Dedifferentiated amniotic fluid mesenchymal stem cell (primary cell): ENCODE measurements at regions not wholly inside any gene's neighbourhood (a gene's known extent, or its start where the extent isn't known, plus 50 kb on each side); places are given as distances from the start of the nearest gene placed in this dataset.
"Not testable (repeated sequence)": the region's sequence is repeated elsewhere in the genome, so short reads cannot be mapped to it uniquely, and the experiment has no call there.

Experiments used
- DNase-seq: peaks from one replicate; pipeline ENCODE4 v3.0.0-alpha.2; 2016; ENCODE audit errors: extremely low spot score

DNA sequence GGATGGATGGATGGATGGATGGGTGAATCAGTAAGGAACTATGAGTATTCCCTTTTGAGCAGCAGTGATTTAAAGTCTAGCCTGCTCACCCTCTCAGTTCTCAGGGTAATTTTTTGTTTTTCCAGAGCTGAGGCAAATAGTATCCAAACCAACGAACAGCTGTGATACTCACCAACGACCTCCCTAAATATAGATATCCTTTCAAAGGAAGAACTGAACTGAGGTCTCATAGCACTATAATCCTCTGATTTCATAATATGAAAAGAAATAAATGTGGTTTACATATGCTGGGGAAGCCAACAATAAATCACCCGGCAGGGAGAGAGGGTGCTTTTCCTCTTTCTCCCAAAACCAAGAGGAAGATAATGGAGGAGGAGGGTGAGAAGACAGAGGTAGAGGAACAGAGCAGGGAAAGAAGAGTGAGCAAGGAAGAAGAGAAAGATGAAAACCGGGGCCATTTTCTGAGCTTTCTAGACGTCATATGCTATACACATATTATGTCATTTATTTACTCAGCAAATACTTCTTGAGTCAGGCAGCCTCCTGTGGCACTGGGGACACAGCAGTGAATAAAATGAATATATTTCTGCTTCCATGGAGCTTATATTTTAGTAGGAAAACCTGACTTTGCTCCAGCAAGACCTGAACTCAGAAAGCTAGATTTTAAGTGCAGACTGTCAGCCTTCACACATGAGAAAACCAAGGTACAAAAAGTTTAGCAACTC, 710.7 kb upstream of the TBX3 start:
- DNase-seq, result no peak

DNA sequence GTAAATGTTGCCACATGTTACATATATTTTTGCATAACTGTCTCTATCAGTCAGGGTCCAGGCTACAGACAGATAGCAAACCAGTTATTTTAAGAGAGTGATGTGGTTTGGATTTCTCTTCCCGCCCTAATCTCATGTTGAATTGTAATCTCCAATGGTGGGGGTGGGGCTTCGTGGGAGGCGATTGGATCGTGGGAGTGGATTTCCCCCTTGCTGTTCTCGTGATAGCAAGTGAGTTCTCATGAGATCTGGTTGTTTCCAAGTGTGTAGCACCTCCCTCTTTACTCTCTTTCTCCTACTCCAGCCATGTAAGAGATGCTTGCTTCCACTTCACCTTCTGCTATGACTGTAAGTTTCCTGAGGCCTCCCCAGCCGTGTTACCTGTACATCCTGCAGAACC, 704.2 kb upstream of the TBX3 start:
- no peak for DNase-seq

DNA sequence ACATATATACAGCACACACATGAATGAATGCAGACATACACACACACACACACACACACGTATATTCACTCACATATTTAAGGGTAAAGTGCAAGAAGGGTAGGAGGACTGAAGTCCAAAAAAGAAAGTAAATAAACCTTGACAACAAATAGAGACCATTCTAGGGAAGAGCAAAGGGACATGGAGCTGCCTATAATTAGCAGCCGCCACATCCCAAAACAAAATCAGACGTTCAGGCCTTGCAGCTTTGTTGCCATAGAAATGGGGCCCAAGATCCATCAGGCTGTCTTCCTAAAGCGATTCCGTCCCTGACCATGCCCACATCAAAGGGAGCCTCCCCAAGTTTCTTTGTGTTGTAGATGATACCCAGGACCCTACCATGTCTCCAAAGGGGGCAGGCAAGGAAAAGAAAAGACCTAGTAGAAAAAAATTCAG, 703.5 kb upstream of the TBX3 start:
- no peak for DNase-seq

DNA sequence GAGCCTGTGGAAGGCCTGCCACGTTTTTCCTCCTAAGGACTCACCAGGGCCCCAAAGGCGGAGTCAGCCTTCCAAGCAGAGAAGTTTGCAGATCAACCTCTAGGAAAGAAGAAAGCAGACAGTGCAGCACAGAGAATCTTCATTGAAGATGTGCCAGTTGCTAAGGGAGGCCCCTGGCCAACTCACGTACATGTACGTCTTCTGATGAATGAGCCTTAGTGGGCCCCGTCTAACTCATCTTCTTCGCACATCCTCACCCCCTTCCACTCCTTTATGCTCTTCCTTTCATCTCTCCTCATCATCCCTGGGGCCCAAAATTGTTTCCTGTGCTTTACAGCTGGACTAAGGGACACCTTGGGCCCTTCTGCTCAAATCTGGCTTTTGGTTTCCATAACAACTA, 703.0 kb upstream of the TBX3 start:
- no peak for DNase-seq

DNA sequence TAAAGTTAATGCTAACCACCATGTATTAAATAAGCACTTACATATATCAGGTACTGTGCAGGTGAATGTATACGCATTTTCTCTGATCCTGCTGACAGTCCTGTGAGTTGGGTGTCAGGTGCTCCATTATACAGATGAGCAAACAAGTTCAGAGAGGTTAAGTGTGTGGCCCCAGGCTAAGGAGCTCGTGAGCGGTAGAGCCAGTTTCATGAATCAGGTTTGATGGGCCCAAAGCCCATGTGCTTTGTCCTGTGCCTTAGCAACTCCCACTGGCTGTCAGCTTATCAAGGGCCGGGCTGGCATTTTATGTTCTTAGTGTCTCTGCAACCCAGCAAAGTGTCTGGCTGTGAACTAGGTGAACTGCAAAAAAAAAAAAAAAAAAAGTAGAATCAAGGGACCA, 701.2 kb upstream of the TBX3 start:
- no peak for DNase-seq

DNA sequence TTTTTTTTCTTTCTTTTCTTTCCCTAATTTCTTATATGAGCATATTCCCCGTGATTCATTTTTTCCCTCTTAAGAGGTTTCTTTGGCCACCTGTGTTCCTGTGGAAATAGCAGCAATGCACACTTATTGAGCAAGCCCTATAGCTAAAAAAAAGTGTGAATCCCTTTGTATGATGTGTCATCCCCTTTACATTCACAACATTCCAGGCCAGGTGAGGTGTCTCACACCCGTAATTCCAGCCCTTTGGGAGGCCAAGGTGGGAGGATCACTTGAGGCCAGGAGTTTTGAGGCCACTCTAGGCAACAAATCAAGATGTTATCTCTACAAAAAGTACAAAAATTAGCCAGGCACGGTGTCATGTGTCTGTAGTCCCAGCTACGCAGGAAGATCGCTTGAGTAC, 700.4 kb upstream of the TBX3 start:
- DNase-seq, result no peak

DNA sequence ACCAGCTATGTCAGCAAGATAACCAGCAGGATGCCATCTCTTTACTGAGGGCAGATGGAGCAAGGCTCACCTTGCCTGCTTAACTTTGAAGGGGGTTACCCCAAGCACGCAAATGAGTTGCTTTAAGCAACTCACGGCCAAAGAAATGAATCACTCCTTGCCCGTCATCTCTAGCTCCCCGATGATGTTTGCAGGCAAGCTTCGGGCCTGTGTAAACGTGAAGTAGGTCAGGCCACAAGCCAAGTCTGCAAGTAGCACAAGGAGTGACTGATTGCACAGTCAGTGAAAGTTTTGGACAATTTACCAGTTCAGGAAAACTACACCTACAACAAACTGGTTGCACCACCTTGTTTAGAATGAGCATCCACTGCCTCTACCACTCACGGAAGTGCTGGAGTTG, 699.7 kb upstream of the TBX3 start:
- DNase-seq, result no peak

DNA sequence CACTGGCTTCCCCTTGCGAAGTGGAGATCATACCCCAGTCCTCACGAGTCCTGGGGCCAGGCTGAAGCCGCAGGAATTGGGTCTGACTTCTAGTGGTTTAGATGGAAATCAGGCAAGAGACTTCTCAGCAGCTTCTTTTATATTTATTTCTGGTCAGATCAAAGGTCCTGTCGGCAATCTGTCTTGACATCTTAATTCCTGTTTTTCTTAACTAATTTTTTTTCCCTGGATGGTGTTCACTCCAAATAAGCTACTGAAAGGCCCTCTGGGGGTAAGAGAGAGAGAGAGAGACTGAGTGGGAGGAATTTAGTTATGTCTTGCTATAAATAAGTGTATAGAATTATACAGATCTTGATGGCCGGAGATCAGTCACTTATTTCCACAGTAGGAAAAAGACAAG, 698.7 kb upstream of the TBX3 start:
- DNase-seq, result no peak

DNA sequence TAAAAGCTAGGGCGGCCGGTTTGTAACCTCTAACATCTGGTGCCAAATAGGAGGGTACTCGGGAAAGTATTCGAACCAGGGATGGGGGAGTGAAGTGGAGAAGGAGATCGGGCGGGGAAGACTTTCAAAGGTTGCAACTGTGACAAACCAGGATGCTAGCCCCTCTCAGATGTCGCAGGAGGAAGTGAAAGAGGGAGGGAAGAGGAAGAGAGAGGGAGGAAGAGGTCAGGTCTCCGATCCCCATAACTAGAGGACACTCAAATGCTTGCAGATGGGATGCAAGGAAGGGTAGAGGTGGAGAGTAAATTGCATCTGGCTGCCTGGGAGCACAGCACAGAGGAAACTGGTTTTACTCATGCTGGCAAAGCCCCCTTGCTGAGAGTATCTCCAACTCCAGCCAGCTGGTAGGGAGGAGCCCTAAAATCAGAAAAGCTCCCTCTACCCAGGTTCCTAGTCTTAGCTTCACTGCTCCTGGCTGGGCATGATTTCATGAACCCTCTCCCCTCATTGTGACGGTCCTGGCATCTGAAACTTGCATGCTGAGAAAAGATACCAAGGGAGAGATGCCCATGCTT, 696.7 kb upstream of the TBX3 start:
- DNase-seq, result no peak

DNA sequence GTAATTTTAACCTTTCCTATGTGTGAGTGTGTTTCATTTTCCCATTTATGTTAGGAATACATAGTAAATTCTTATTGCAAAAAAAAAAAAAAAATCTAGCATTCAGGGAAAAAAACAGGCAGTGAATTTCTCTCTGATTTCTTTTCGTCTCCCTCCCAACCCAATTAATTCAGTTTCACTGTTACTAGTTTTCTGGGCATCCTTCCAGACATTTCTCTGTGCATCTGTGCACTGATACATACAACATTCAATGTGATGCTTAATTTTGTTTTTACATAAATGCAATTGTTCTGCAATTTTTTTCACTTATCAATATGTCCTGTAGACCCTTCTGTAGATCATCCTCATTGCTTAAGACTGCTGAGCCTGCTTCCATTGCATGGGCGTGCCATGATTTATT, 694.3 kb upstream of the TBX3 start:
- no peak for DNase-seq

DNA sequence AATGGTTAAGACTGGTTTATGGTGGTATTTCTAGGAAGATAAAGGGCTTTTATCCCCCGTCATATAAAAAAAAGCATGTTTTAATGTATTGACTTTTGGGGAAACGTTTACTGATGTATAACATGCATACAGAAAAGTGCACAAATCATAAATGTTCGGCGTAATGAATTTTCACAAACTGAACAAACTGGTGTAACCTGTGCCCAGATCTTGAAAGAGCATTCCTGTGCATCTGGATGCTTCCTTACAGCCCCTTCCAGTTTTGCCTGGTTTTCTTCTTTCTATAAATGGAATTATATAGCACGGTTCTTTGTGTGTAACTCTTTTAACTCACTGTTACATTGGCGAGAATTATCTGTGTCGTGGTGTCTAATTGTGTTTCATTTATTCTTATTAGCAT, 693.8 kb upstream of the TBX3 start:
- DNase-seq, result no peak

DNA sequence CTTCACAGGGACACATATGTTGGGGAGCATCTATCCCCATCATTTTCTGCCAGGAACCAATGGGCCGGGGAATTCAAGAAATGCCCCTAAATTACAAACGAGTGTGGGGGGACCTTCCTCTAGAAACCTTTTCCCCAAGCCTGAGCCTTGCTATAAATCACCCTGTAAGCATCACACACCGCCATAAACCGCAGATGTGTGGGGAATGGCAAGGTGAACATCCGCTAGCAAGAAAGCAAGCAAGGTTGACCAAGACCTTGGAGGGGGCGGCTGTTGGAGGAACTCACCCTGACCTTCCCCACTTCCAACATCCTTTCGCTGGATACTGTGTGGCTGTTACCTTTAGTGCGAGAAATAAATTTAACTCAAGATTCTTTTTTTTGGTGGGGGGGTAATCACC, 693.3 kb upstream of the TBX3 start:
- DNase-seq, result no peak

DNA sequence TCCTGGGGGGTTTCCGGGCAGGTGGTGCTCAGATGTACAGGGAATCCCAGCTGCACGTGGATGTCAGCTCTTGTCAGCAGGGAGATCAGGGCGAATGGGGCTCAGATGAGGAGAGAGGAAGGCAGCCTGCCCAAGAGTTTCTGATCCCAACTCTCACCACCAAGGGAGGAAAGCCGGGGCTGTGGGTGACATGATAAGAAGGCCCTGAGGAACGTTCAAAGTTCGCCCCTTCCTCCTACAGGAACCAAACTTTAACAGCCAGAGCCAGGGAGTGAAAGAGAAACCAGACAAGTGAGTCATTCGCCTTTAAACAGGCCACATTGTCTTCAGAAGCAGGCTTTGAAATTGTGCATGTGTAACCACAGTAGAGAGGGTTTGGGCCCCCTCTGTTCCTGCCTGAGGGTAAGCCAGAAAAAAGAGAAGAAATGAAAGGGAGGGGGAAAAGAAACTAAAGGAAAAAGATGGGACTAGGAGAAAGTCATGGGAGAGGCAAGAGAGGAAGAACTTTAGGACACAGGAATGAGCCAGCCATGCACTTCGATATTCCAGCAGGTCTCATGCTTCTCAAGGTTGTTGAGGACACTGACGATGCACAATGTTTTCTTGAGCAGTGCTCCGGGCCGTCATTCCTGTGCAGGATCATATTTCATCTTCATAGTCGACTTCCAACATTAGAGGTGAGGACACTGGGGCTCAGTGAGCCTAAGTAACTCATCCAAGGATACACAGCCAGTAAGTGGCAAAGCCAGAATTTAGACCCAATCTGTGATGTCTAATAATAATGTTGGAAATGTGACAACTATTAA, 691.4 kb upstream of the TBX3 start:
- DNase-seq, result peak; percentile 56

DNA sequence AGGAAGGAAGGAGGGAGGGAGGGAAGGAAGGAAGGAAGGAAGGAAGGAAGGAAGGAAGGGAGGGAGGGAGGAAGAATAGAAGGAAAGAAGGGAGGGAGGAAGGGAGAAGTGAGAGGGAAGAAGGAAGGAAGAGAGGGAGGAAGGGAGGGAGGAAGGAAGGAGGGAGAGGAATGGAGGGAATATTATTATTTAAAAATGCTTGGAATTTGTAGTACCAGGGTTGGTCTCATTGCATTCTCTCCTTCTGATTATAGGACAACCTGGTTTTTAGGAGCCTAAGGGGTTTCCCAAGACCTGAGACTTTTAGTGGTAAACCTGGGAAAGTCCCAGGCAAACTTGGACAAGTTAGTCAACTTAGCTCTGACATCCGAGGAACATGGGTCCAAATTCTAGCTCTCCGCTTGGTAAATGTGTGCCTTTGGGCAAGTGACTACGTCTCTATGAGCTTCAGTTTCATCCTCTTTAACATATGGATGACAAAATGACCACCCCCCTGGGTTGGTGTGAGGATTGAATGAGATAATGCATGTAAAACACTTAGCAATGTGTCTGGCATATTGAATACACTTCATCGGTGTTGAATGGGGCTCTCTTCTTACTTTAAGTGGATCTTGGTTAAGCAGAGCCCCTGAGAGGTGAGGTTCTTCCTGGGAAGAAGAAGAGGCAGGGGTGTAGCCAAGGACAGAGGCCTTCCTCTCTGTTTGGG, 690.7 kb upstream of the TBX3 start:
- DNase-seq, result no peak

DNA sequence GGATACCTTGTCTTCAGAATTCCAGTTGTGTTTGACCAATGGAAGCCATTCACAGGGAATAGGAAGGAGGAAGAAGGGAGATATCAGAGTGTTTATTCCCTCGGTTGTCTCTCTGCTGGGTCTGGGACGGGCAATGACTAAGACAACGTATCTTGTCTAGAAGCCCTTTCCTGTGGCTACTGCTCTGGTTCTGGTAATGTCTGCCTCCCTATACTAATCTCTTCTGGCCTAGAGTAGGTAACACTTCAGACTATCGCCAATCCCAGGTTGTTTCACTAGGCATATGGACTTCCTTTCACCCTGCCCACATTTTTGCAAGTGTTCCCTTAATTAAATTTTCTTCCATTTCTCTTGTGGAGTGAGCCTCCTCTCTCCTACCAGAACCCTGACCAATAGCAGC, 687.7 kb upstream of the TBX3 start:
- DNase-seq, result no peak

DNA sequence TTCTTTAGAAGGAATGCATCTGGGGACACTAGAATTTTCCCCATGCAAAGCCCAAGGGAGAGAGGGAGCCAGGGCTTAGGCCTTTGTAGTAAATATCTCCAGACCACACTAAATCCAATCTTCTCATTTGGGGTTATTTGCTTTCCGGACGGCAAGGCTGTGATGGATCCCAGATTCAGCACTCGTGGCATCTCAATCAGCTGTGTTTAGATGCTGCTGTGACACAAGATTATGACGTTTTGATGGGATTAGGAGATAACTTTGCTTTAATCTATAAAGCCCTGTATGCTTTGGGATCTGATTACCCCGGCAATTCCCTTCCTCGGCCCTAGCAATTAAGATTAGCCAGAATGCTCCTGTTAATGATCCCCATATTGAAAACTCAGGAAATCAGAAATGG, 686.7 kb upstream of the TBX3 start:
- DNase-seq, result no peak

DNA sequence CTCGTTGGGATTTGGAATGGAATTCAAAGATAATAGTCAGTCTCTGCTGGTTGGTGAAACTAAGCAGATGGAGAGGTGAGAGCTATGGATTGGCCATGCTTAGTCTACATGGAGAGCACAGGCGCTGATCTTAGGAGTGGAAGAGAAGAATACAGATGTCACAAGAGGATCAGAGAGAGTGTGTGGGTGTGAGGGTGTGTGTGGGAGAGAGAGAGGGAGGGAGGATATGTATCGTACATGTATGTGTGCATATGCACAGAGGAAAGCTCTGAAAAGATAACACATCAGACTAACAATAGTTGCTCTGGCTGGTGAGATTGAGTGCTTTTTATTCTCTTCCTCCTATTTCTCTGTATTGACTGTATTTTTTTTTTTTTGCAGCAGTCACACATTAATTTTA, 686.2 kb upstream of the TBX3 start:
- DNase-seq, result no peak

DNA sequence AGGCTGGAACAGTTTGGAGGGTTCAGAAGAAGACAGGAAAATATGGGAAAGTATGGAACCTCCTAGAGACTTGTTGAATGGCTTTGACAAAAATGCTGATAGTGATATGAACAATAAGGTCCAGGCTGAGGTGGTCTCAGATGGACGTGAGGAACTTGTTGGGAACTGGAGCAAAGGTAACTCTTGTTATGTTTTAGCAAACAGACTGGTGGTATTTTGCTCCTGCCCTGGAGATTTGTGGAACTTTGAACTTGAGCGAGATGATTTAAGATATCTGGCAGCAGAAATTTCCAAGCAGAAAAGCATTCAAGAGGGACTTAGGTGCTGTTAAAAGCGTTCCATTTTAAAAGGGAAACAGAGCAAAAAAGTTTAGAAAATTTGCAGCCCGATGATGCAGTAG, 682.3 kb upstream of the TBX3 start:
- DNase-seq, result not testable (repeated sequence)

DNA sequence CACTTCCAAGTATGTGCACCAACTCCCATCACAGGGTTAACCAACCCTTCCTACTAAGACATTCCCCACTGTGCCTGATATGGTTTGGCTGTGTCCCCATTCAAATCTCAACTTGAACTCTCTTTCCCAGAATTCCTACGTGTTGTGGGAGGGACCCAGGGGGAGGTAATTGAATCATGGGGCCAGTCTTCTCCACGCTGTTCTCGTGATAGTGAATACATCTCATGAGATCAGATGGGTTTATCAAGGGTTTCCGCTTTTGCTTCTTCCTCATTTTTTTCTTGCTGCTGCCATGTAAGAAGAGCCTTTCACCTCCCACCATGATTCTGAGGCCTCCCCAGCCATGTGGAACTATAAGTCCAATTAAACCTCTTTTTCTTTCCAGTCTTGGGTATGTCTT, 681.8 kb upstream of the TBX3 start:
- not testable (repeated sequence) for DNase-seq

DNA sequence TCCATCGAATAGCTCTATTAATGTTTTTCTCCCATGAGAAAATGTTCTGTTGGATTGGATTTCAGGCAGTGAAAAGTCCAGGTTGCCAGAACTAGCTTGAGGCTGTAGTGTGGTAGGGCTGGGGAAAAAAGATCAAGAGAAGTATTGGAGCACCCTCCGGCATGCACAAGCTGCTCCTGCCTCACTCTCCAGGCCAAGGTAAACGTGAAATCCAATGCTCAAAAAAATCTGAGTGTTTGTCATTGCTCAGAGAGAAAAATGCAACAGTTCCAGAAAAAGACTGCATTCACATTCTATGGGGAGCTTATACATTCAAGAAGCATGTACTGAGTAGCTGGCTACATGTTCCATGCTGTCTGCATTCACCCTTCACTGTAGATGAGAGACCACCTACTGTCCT, 680.9 kb upstream of the TBX3 start:
- DNase-seq, result no peak

DNA sequence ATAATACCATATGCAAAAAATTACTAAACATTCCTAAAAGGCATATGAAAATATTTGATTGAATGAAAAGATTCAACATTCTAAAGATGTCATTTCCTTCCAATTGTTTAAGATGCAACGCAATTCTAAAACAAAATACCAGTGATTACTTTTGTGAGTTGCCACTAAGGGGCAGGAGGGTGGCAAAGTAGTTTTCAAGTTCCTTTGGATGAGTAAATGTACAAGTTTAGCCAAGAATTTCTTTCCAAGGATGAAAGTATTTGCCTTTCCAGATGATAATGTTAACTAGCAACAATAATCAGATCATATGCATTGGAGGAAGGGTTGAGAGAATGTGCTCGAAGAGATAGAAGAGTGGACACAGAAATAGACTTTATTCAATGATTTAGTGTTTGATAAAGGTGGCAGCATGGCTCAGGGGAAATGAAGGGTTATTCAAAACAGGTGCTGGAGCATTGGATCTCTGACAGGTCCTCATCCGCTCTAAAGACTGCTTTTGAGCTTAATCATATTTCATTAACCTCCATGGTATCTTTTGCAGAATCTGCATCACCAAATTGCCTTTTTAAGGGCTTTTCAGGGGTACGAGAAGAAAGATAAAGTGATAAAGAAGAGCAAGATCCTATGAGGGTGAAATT, 678.5 kb upstream of the TBX3 start:
- peak; percentile 40 for DNase-seq

DNA sequence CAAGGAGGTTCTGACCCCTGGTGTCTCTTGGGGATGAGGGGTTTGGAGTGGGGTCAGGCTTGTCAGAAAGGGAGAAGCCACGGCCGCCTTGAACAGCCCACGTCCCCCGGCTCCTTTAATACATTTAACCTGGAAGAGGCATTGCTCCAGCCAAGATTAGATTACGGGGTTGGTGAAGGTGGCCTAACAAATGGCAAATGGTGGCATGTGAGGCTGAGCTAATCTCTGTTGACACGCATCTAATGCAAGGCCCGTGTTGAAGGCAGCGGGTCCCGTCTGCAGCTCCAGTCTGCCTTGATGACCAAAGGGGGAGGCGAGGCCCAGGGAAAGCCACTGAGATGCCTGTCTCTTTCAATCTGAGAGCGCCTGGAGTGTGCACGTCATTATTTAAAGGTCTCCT, 673.7 kb upstream of the TBX3 start:
- no peak for DNase-seq
